HL-60 (cell line): ENCODE measurements at regions not wholly inside any gene's neighbourhood (a gene's known extent, or its start where the extent isn't known, plus 50 kb on each side); places are given as distances from the start of the nearest gene placed in this dataset.

ENCODE experiments used
- POLR2AphosphoS5 ChIP-seq: IDR thresholded peaks from 2 replicates; pipeline ENCODE4 v1.6.1; 2012; ENCODE audit warnings: low read depth
- SPI1 ChIP-seq: IDR thresholded peaks from 2 replicates; pipeline ENCODE4 v1.6.1; 2012; ENCODE audit warnings: low read depth, mild to moderate bottlenecking, borderline replicate concordance
- TF ChIP-seq, protein P1 (sequence below): IDR thresholded peaks from one replicate; pipeline ENCODE4 v1.5.1; 2011; ENCODE audit warnings: low read length, control low read depth, inconsistent platforms; ENCODE audit not compliant: insufficient read depth
- TF ChIP-seq, protein P2 (sequence below): IDR thresholded peaks from 2 replicates; pipeline ENCODE4 v1.6.1; 2012; ENCODE audit warnings: low read depth; ENCODE audit not compliant: insufficient replicate concordance

DNA sequence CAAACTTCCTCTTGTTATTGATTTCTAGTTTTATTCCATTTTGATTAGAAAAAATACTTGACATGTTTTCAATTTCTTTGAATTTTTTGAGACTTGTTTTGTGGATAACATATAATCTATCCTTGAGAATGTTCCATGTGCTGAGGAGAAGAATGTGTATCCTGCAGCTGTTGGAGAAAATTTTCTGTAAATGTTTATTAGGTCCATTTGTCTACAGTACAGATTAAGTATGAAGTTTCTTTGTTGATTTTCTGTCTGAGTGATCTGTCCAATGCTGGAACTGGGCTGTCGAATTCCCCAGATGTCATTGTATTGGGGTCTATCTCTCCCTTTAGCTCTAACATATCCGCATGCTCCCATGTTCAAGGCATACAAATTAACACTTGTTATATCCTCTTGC lies 251.2 kb downstream of the CSNK1G3 start:
- TF ChIP-seq, protein P1, sequence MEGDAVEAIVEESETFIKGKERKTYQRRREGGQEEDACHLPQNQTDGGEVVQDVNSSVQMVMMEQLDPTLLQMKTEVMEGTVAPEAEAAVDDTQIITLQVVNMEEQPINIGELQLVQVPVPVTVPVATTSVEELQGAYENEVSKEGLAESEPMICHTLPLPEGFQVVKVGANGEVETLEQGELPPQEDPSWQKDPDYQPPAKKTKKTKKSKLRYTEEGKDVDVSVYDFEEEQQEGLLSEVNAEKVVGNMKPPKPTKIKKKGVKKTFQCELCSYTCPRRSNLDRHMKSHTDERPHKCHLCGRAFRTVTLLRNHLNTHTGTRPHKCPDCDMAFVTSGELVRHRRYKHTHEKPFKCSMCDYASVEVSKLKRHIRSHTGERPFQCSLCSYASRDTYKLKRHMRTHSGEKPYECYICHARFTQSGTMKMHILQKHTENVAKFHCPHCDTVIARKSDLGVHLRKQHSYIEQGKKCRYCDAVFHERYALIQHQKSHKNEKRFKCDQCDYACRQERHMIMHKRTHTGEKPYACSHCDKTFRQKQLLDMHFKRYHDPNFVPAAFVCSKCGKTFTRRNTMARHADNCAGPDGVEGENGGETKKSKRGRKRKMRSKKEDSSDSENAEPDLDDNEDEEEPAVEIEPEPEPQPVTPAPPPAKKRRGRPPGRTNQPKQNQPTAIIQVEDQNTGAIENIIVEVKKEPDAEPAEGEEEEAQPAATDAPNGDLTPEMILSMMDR, result no peak
- TF ChIP-seq, protein P2, sequence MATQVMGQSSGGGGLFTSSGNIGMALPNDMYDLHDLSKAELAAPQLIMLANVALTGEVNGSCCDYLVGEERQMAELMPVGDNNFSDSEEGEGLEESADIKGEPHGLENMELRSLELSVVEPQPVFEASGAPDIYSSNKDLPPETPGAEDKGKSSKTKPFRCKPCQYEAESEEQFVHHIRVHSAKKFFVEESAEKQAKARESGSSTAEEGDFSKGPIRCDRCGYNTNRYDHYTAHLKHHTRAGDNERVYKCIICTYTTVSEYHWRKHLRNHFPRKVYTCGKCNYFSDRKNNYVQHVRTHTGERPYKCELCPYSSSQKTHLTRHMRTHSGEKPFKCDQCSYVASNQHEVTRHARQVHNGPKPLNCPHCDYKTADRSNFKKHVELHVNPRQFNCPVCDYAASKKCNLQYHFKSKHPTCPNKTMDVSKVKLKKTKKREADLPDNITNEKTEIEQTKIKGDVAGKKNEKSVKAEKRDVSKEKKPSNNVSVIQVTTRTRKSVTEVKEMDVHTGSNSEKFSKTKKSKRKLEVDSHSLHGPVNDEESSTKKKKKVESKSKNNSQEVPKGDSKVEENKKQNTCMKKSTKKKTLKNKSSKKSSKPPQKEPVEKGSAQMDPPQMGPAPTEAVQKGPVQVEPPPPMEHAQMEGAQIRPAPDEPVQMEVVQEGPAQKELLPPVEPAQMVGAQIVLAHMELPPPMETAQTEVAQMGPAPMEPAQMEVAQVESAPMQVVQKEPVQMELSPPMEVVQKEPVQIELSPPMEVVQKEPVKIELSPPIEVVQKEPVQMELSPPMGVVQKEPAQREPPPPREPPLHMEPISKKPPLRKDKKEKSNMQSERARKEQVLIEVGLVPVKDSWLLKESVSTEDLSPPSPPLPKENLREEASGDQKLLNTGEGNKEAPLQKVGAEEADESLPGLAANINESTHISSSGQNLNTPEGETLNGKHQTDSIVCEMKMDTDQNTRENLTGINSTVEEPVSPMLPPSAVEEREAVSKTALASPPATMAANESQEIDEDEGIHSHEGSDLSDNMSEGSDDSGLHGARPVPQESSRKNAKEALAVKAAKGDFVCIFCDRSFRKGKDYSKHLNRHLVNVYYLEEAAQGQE, result no peak
- TF ChIP-seq SPI1, result no peak
- no peak for TF ChIP-seq POLR2AphosphoS5
